Fibroblast of skin of left biceps (primary cell): ENCODE measurements at regions not wholly inside any gene's neighbourhood (a gene's known extent, or its start where the extent isn't known, plus 50 kb on each side); places are given as distances from the start of the nearest gene placed in this dataset.
A peak's percentile ranks its signal among the peaks of the same experiment; 100 is the strongest.

Experiments
- DNase-seq, 2 experiments: peaks; one replicate each; pipeline ENCODE4 v3.0.0-alpha.2; 2013; ENCODE audit warnings: low read depth in 2 of 2

GRCh38 chr1:230515451-230516145 is 89.5 kb upstream of the PGBD5 start:
- no peak for DNase-seq

GRCh38 chr1:230510496-230510895 is 84.4 kb upstream of the PGBD5 start:
- no peak for DNase-seq

GRCh38 chr1:230509281-230509977 is 83.3 kb upstream of the PGBD5 start:
- peak; percentile 22 to 25 for DNase-seq

GRCh38 chr1:230507666-230508402 is 81.7 kb upstream of the PGBD5 start:
- DNase-seq, result no peak

GRCh38 chr1:230507236-230507635 is 81.1 kb upstream of the PGBD5 start:
- no peak for DNase-seq

GRCh38 chr1:230506451-230506850 is 80.3 kb upstream of the PGBD5 start:
- DNase-seq, result no peak

GRCh38 chr1:230504310-230504709 is 78.2 kb upstream of the PGBD5 start:
- no peak for DNase-seq

- DNase-seq, result no peak
These were observed 77.6 kb upstream of the PGBD5 start for GRCh38 chr1:230503726-230504125.

GRCh38 chr1:230502996-230503395 is 76.9 kb upstream of the PGBD5 start:
- no peak for DNase-seq

GRCh38 chr1:230502306-230502705 is 76.2 kb upstream of the PGBD5 start:
- DNase-seq, result no peak

- no peak for DNase-seq
These were observed 75.7 kb upstream of the PGBD5 start for GRCh38 chr1:230501849-230502248.

GRCh38 chr1:230501242-230501641 is 75.1 kb upstream of the PGBD5 start:
- no peak for DNase-seq

- no peak for DNase-seq
These were observed 73.9 kb upstream of the PGBD5 start for GRCh38 chr1:230500063-230500462.

GRCh38 chr1:230499496-230499895 is 73.4 kb upstream of the PGBD5 start:
- DNase-seq, result no peak

- DNase-seq, result no peak
These were observed 72.6 kb upstream of the PGBD5 start for GRCh38 chr1:230498704-230499103.

GRCh38 chr1:230496451-230496850 is 70.3 kb upstream of the PGBD5 start:
- no peak for DNase-seq

GRCh38 chr1:230495891-230496385 is 69.8 kb upstream of the PGBD5 start:
- no peak for DNase-seq

- no peak for DNase-seq
These were observed 68.9 kb upstream of the PGBD5 start for GRCh38 chr1:230495076-230495475.

GRCh38 chr1:230494514-230494913 is 68.4 kb upstream of the PGBD5 start:
- DNase-seq, result no peak

GRCh38 chr1:230494026-230494425 is 67.9 kb upstream of the PGBD5 start:
- no peak for DNase-seq

GRCh38 chr1:230493264-230493663 is 67.1 kb upstream of the PGBD5 start:
- no peak for DNase-seq

- DNase-seq, result no peak
These were observed 64.3 kb upstream of the PGBD5 start for GRCh38 chr1:230490436-230490835.
